ENCODE measurements at regions not wholly inside any gene's neighbourhood (a gene's known extent, or its start where the extent isn't known, plus 50 kb on each side); places are given as distances from the start of the nearest gene placed in this dataset.
A peak's percentile ranks its signal among the peaks of the same experiment; 100 is the strongest.

DNA sequence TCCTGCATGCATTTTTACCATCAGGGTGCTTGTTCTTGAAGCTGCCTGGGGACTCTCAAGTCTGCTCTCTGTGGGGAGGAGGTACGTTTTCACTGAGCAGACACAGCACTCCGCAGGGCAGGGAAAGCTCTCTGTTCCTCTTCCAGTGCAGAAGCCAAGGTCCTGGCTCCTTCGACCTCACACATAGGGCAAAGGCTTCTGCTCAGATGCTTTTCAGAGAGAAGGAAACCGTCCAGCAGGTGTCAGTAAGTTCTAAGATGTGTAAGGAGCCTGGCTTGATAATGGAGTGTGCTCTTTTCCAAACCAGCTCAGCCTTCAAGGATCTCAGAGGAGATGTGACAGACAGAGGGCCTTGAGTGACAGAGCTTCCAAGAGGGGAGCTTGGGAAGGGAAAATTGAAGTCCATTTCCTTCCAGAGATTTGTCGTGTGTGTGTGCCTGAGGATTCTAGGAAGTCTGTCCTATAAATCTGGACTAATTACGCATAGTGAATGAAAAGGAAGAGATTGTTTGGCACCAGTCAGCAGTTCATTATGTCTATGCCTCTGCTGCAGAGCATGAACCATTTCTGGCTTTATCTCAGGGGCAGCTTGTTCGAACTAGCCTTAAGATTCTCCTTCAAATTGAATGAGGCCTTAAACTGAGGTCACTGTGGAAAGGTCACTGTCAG is 67.3 kb upstream of the UPP2 start:
- no peaks in the 10 kb centered on the region for H3K9me1 ChIP-seq (replicated peaks; ENCODE audit: control insufficient read depth, extremely low read depth, insufficient read depth, low read length)
- H3K4me2 ChIP-seq (ENCODE audit: insufficient read depth, low read length): no peak overlapping the region
- no peak overlapping the region for H3K9ac ChIP-seq (replicated peaks; ENCODE audit: extremely low read depth, insufficient read depth, low read length)
- no peak for TF ChIP-seq EZH2 (IDR thresholded peaks at IDR 0.05; ENCODE audit: borderline replicate concordance, low read depth, low read length, severe bottlenecking)
- TF ChIP-seq GATA2 (IDR thresholded peaks at IDR 0.05; ENCODE audit: insufficient read depth, insufficient read length, low read depth, low read length): no peak
- TF ChIP-seq FOS (IDR thresholded peaks at IDR 0.05; ENCODE audit: borderline replicate concordance, insufficient read depth, low read length): no peak
- TF ChIP-seq, protein P1, sequence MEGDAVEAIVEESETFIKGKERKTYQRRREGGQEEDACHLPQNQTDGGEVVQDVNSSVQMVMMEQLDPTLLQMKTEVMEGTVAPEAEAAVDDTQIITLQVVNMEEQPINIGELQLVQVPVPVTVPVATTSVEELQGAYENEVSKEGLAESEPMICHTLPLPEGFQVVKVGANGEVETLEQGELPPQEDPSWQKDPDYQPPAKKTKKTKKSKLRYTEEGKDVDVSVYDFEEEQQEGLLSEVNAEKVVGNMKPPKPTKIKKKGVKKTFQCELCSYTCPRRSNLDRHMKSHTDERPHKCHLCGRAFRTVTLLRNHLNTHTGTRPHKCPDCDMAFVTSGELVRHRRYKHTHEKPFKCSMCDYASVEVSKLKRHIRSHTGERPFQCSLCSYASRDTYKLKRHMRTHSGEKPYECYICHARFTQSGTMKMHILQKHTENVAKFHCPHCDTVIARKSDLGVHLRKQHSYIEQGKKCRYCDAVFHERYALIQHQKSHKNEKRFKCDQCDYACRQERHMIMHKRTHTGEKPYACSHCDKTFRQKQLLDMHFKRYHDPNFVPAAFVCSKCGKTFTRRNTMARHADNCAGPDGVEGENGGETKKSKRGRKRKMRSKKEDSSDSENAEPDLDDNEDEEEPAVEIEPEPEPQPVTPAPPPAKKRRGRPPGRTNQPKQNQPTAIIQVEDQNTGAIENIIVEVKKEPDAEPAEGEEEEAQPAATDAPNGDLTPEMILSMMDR (IDR thresholded peaks at IDR 0.05; ENCODE audit: extremely low read depth in 1 of 2, insufficient read depth in 1 of 2, low read depth in 1 of 2, low read length in 2 of 2): peak; percentile 34 to 45
- TF ChIP-seq JUN (IDR thresholded peaks at IDR 0.05; ENCODE audit: borderline replicate concordance, insufficient read depth, insufficient read length, low read depth): no peak
- TF ChIP-seq POLR2AphosphoS5 (IDR thresholded peaks at IDR 0.05; ENCODE audit: insufficient read depth, low read depth, low read length): no peak
- no peak for TF ChIP-seq MYC (IDR thresholded peaks at IDR 0.05; ENCODE audit: low read depth, low read length)
- no peak for TF ChIP-seq POLR2A (IDR thresholded peaks at IDR 0.05; ENCODE audit: low read depth, low read length)
- no peak overlapping the region for H3K4me3 ChIP-seq (replicated peaks in 1 of 3; ENCODE audit: insufficient read depth in 1 of 3, low read depth in 1 of 3, low read length in 3 of 3)
- POLR2A ChIA-PET: no interaction called here
- dilution Hi-C loops (cut with MboI; ENCODE audit: extremely low pct_ligation_motif_present, low sequenced_read_pairs): no loop called here
- no TSS peak for BruUV-seq (replicated peaks)
- H4K20me1 ChIP-seq (replicated peaks; ENCODE audit: control insufficient read depth, extremely low read depth, insufficient read depth, low read length): no peaks in the 10 kb centered on the region
- no peak overlapping the region for H3K27ac ChIP-seq (ENCODE audit: insufficient read depth, low read depth, low read length)
- DNase-seq (ENCODE audit: low read depth, low spot score): peak; percentile 51
- no peaks in the 10 kb centered on the region for H3K36me3 ChIP-seq (ENCODE audit: control insufficient read depth in 2 of 2, extremely low read depth in 1 of 2, insufficient read depth in 2 of 2, low read length in 2 of 2)
- H3K79me2 ChIP-seq (ENCODE audit: control insufficient read depth, insufficient read depth, low read length): no peaks in the 10 kb centered on the region
- no peaks in the 10 kb centered on the region for H3K9me3 ChIP-seq (replicated peaks; ENCODE audit: control insufficient read depth, insufficient read depth, low read length)
- H3K27me3 ChIP-seq (ENCODE audit: control insufficient read depth in 2 of 2, insufficient read depth in 2 of 2, low read length in 2 of 2): peaks cover 13 to 23% of the 10 kb centered on the region in 2 experiments
- intact Hi-C loops (cut with micrococcal nuclease): loop anchor here (1.0 to 5.0 kb wide), 4 partner anchors 358 to 720 kb away; partner anchors contain the start of genes CCDC148 and PKP4
- CTCF ChIA-PET: interaction anchor here (1.0 to 7.9 kb wide), 14 partner anchors 11 to 717 kb away, joined by 3 to 105 read pairs (median 6); partner anchors contain the start of genes CCDC148 and PKP4
- no peaks in the 10 kb centered on the region for H3K4me1 ChIP-seq (ENCODE audit: control insufficient read depth, extremely low read depth, insufficient read depth, low read length)
- H2AFZ ChIP-seq (ENCODE audit: low read depth, low read length): no peak overlapping the region
- peak; percentile 83 for FAIRE-seq

All from endothelial cell of umbilical vein (primary cell).